MM.1S (cell line): ENCODE measurements at regions not wholly inside any gene's neighbourhood (a gene's known extent, or its start where the extent isn't known, plus 50 kb on each side); places are given as distances from the start of the nearest gene placed in this dataset.

ENCODE experiments used
- CTCF ChIP-seq: fragments of 300-600 bp; sonication (generic); IDR thresholded peaks from 2 replicates; pipeline ENCODE4 v1.5.1; 2016; ENCODE audit warnings: antibody characterized with exemption, low read length, mixed read lengths
- EZH2phosphoT487 ChIP-seq: fragments of 300-600 bp; sonication (generic); IDR thresholded peaks from 2 replicates; pipeline ENCODE4 v1.6.1; 2018; ENCODE audit warnings: antibody characterized with exemption, low read length

DNA sequence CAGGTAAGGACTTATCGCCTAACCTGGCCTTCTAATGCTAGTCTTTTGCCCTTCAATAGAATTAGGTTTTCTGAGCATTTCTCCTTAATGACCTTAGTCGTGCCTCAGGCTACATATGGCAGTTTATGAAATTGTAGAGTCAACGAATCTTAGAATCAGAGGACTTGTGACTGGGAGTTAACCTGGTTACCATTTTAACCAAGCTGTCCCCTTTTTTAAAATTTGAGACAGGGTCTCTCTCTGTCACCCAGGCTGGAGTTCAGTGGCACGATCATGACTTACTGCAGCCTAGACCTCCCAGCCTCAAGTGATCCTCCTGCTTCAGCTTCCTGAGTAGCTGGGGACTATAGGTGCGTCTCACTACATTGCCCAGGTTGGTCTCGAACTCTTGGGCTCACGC is 53.5 kb upstream of the DMRTB1 start:
- TF ChIP-seq CTCF (no peak), EZH2phosphoT487 (no peak)
